Neural progenitor cell (in vitro differentiated cells): ENCODE measurements at regions not wholly inside any gene's neighbourhood (a gene's known extent, or its start where the extent isn't known, plus 50 kb on each side); places are given as distances from the start of the nearest gene placed in this dataset.

Experiments used
- EZH2 ChIP-seq: fragments of 200-600 bp; sonication (generic); IDR thresholded peaks from 2 replicates; pipeline ENCODE4 v1.6.1; 2017; ENCODE audit warnings: antibody characterized with exemption, mild to moderate bottlenecking, moderate library complexity
- EZH2phosphoT487 ChIP-seq: fragments of 200-600 bp; sonication (generic); IDR thresholded peaks from 2 replicates; pipeline ENCODE4 v1.6.1; 2017; ENCODE audit warnings: antibody characterized with exemption
- TF ChIP-seq, protein P1 (sequence below): fragments of 200-600 bp; sonication (generic); IDR thresholded peaks from 2 replicates; pipeline ENCODE4 v1.5.1; 2017; ENCODE audit warnings: antibody characterized with exemption, mild to moderate bottlenecking

GRCh38 chr2:221897718-221898117 is 325.6 kb upstream of the EPHA4 start:
- TF ChIP-seq, protein P1, sequence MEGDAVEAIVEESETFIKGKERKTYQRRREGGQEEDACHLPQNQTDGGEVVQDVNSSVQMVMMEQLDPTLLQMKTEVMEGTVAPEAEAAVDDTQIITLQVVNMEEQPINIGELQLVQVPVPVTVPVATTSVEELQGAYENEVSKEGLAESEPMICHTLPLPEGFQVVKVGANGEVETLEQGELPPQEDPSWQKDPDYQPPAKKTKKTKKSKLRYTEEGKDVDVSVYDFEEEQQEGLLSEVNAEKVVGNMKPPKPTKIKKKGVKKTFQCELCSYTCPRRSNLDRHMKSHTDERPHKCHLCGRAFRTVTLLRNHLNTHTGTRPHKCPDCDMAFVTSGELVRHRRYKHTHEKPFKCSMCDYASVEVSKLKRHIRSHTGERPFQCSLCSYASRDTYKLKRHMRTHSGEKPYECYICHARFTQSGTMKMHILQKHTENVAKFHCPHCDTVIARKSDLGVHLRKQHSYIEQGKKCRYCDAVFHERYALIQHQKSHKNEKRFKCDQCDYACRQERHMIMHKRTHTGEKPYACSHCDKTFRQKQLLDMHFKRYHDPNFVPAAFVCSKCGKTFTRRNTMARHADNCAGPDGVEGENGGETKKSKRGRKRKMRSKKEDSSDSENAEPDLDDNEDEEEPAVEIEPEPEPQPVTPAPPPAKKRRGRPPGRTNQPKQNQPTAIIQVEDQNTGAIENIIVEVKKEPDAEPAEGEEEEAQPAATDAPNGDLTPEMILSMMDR, result no peak
- TF ChIP-seq EZH2 (no peak), EZH2phosphoT487 (no peak)
